SU-DHL-6 (cell line): ENCODE measurements at regions not wholly inside any gene's neighbourhood (a gene's known extent, or its start where the extent isn't known, plus 50 kb on each side); places are given as distances from the start of the nearest gene placed in this dataset.

ENCODE experiments used
- H2AFZ ChIP-seq: fragments of 200-600 bp; sonication (generic); 2 replicates; pipeline ENCODE4 v1.6.1; 2014; ENCODE audit warnings: low read depth, mild to moderate bottlenecking, moderate library complexity, mixed read lengths, antibody characterized with exemption, low read length; ENCODE audit not compliant: severe bottlenecking
- H3F3A ChIP-seq: fragments of 200-600 bp; shearing (Covaris generic); 2 replicates; pipeline ENCODE4 v1.6.0; 2016; ENCODE audit warnings: antibody characterized with exemption, mild to moderate bottlenecking; ENCODE audit not compliant: insufficient read depth
- H3K27ac ChIP-seq: fragments of 200-600 bp; sonication (generic); 2 replicates; pipeline ENCODE4 v1.5.1; 2016; ENCODE audit warnings: low read depth, mild to moderate bottlenecking, low read length, moderate library complexity, mixed read lengths
- H3K27me3 ChIP-seq: fragments of 200-600 bp; sonication (generic), shearing (Covaris generic); 2 replicates; pipeline ENCODE4 v1.6.0; 2014; ENCODE audit warnings: mild to moderate bottlenecking, low read length
- H3K36me3 ChIP-seq: fragments of 200-600 bp; sonication (generic); 2 replicates; pipeline ENCODE4 v1.6.1; 2014; ENCODE audit warnings: mild to moderate bottlenecking, low read length, mixed read lengths
- H3K4me2 ChIP-seq: fragments of 300-600, 200-600 bp; shearing (Covaris generic), sonication (generic); 2 replicates; pipeline ENCODE4 v1.6.0; 2014; ENCODE audit warnings: low read length, low read depth, mild to moderate bottlenecking; ENCODE audit not compliant: poor library complexity, severe bottlenecking
- H3K4me3 ChIP-seq: fragments of 200-600 bp; sonication (generic); 2 replicates; pipeline ENCODE4 v1.5.1; 2014; ENCODE audit warnings: antibody characterized with exemption, low read length, mild to moderate bottlenecking, mixed read lengths; ENCODE audit not compliant: insufficient read depth, poor library complexity, severe bottlenecking
- H3K79me2 ChIP-seq: fragments of 200-600 bp; sonication (generic); 2 replicates; pipeline ENCODE4 v1.6.1; 2014; ENCODE audit warnings: mild to moderate bottlenecking, low read length, moderate library complexity; ENCODE audit not compliant: insufficient read depth
- H3K9ac ChIP-seq: fragments of 200-600 bp; sonication (generic); 2 replicates; pipeline ENCODE4 v1.7.0; 2014; ENCODE audit warnings: mild to moderate bottlenecking, low read length
- H3K9me2 ChIP-seq: fragments of 200-600 bp; sonication (generic); replicated peaks from 2 replicates; pipeline ENCODE4 v1.6.1; 2014; ENCODE audit warnings: low read length; ENCODE audit not compliant: insufficient read depth
- H3K9me3 ChIP-seq: fragments of 200-600 bp; sonication (generic); 2 replicates; pipeline ENCODE4 v1.6.1; 2014; ENCODE audit warnings: low read length, mixed read lengths; ENCODE audit not compliant: insufficient read depth
- H4K20me1 ChIP-seq: fragments of 200-600 bp; sonication (generic); 2 replicates; pipeline ENCODE4 v1.6.1; 2014; ENCODE audit warnings: low read depth, mild to moderate bottlenecking, antibody characterized with exemption, low read length, moderate library complexity, mixed read lengths
- EZH2phosphoT487 ChIP-seq: fragments of 200-600 bp; sonication (generic), shearing (Covaris generic); conservative IDR thresholded peaks from 2 replicates; pipeline ENCODE4 v1.6.1; 2018; ENCODE audit warnings: mild to moderate bottlenecking, antibody characterized with exemption, low read length, moderate library complexity, mixed read lengths
- TF ChIP-seq, protein P1 (sequence below): fragments of 200-600 bp; sonication (generic); IDR thresholded peaks from one replicate; pipeline ENCODE4 v1.5.1; 2017; ENCODE audit warnings: antibody characterized with exemption, mild to moderate bottlenecking, low read length, moderate library complexity; ENCODE audit not compliant: insufficient read depth, poor library complexity, severe bottlenecking

DNA sequence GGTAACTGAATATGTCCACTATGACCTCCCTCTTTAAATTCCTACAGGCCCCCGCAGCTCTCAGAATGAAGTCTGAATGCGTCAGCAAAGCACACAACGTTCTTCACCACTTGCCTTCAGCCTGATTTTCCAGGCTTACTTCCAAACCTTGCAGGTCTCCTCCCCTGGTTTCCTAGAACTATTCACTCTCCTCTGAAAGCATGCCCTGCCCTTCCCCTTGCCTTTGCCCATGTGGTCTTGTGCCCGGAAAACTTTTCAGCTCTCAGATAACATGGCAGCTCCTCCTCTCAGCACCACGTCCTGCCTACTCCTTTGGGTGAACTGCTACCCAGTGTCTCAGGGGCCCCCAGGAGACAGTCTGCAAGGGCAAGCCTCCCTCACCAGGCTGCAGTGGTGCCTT is 268.5 kb upstream of the LDB2 start:
- Histone ChIP-seq H2AFZ (no peak overlapping the region), H4K20me1 (no peaks in the 10 kb centered on the region), H3K9me3 (no peaks in the 10 kb centered on the region), H3K9ac (no peak overlapping the region), H3K4me3 (no peak overlapping the region), H3F3A (no peaks in the 10 kb centered on the region), H3K4me2 (no peak overlapping the region), H3K27ac (no peak overlapping the region), H3K9me2 (no peaks in the 10 kb centered on the region), H3K27me3 (no peaks in the 10 kb centered on the region), H3K79me2 (no peaks in the 10 kb centered on the region), H3K36me3 (no peaks in the 10 kb centered on the region)
- TF ChIP-seq EZH2phosphoT487: no peak
- TF ChIP-seq, protein P1, sequence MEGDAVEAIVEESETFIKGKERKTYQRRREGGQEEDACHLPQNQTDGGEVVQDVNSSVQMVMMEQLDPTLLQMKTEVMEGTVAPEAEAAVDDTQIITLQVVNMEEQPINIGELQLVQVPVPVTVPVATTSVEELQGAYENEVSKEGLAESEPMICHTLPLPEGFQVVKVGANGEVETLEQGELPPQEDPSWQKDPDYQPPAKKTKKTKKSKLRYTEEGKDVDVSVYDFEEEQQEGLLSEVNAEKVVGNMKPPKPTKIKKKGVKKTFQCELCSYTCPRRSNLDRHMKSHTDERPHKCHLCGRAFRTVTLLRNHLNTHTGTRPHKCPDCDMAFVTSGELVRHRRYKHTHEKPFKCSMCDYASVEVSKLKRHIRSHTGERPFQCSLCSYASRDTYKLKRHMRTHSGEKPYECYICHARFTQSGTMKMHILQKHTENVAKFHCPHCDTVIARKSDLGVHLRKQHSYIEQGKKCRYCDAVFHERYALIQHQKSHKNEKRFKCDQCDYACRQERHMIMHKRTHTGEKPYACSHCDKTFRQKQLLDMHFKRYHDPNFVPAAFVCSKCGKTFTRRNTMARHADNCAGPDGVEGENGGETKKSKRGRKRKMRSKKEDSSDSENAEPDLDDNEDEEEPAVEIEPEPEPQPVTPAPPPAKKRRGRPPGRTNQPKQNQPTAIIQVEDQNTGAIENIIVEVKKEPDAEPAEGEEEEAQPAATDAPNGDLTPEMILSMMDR: no peak

DNA sequence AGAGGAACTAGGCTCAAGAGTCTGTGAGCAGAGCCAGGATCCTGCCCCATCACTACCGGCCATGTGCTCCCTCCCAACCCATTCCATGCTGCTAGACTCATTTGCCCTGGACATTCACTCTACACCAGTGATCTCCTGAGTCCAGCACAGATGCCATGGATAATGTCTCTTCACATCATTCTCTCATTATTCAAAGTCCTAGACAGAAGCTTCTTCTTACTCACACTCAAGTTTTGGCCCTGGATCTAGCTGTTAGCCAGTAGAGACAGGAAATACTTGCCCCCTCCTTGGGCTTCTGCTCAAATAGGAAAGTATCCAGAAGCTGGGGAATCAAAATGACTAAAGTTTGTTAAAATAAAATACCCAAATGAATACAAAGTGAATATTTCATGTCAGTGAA is 266.8 kb upstream of the LDB2 start:
- Histone ChIP-seq H3K9ac (no peak overlapping the region), H3K9me2 (no peaks in the 10 kb centered on the region), H3K9me3 (no peaks in the 10 kb centered on the region), H3K79me2 (no peaks in the 10 kb centered on the region), H3K27me3 (no peaks in the 10 kb centered on the region), H3K4me2 (no peak overlapping the region), H2AFZ (no peak overlapping the region), H3K36me3 (no peaks in the 10 kb centered on the region), H3K27ac (no peak overlapping the region), H3K4me3 (no peak overlapping the region), H4K20me1 (no peaks in the 10 kb centered on the region), H3F3A (no peaks in the 10 kb centered on the region)
- TF ChIP-seq EZH2phosphoT487: no peak
- TF ChIP-seq, protein P1: no peak

DNA sequence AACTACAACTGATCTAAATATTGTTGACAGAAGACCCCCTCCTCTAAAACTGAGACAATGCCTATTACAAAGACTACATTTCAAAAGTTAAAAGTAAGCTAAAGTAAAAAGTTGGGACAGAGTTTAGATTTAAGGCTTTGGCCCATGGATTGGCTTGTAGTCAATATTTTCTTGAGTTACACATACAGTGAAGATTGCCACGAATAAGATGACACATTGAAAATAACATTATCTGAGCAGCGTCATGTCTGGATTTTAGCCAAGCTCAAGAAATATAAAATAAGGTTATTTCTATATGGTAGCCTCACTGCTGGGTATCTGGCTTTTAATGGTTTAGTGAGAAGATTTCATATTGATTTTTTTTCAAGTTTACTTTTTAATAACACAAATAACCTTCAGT is 266.2 kb upstream of the LDB2 start:
- H3K4me2 ChIP-seq: no peak overlapping the region
- H3K79me2 ChIP-seq: no peaks in the 10 kb centered on the region
- H3K9me2 ChIP-seq: no peaks in the 10 kb centered on the region
- H3F3A ChIP-seq: no peaks in the 10 kb centered on the region
- H3K9ac ChIP-seq: no peak overlapping the region
- H3K36me3 ChIP-seq: no peaks in the 10 kb centered on the region
- H3K4me3 ChIP-seq: no peak overlapping the region
- H2AFZ ChIP-seq: no peak overlapping the region
- H3K27me3 ChIP-seq: no peaks in the 10 kb centered on the region
- no peak overlapping the region for H3K27ac ChIP-seq
- H3K9me3 ChIP-seq: no peaks in the 10 kb centered on the region
- TF ChIP-seq EZH2phosphoT487: no peak
- TF ChIP-seq, protein P1: no peak
- no peaks in the 10 kb centered on the region for H4K20me1 ChIP-seq
